H1 (cell line): ENCODE measurements at regions not wholly inside any gene's neighbourhood (a gene's known extent, or its start where the extent isn't known, plus 50 kb on each side); places are given as distances from the start of the nearest gene placed in this dataset.

ENCODE experiments used
- CTCF ChIA-PET: fragments of 300-600 bp; sonication (Branson Sonifier 250); formaldehyde crosslinking; loops from one replicate; lab custom pipeline; 2021; ENCODE audit not compliant: partially characterized antibody; lab: Charles Lee
- POLR2A ChIA-PET: fragments of 300-600 bp; sonication (Branson Sonifier 250); formaldehyde crosslinking; loops from one replicate; lab custom pipeline; 2021; ENCODE audit warnings: inconsistent platforms; ENCODE audit not compliant: partially characterized antibody; lab: Charles Lee
- DNase-seq, 2 experiments: peaks; one replicate each; pipeline versions ENCODE4 v3.0.0 to v3.0.0-alpha.2; 2010 to 2022; ENCODE audit warnings: low spot score in 2 of 2, low read depth in 1 of 2, mixed read lengths in 1 of 2
- FAIRE-seq: peaks from 2 replicates; lab custom pipeline; 2011; peaks lifted over from hg19 to GRCh38; lab: Jason Lieb, UNC
- H2AFZ ChIP-seq: 2 replicates; pipeline ENCODE4 v1.8.1; 2012; ENCODE audit warnings: low read length, inconsistent platforms
- H2AK5ac ChIP-seq: 2 replicates; pipeline ENCODE4 v1.6.1; 2013; ENCODE audit warnings: low read depth, low read length
- H2BK120ac ChIP-seq: replicated peaks from 2 replicates; pipeline ENCODE3; 2013; ENCODE audit warnings: low read depth, low read length, inconsistent platforms
- H2BK12ac ChIP-seq: 2 replicates; pipeline ENCODE4 v1.6.1; 2013; ENCODE audit warnings: low read depth, low read length
- H2BK15ac ChIP-seq: 2 replicates; pipeline ENCODE4 v1.6.1; 2013; ENCODE audit warnings: low read length
- H2BK20ac ChIP-seq: 2 replicates; pipeline ENCODE4 v1.6.1; 2013; ENCODE audit warnings: low read length
- H2BK5ac ChIP-seq: 2 replicates; pipeline ENCODE4 v1.6.1; 2013; ENCODE audit warnings: low read depth, low read length
- H3K14ac ChIP-seq: 2 replicates; pipeline ENCODE4 v1.6.1; 2013; ENCODE audit warnings: inconsistent platforms; ENCODE audit not compliant: insufficient read length
- H3K18ac ChIP-seq: 2 replicates; pipeline ENCODE4 v1.6.1; 2013; ENCODE audit warnings: low read length; ENCODE audit errors: extremely low read depth
- H3K23ac ChIP-seq: 2 replicates; pipeline ENCODE4 v1.6.1; 2013; ENCODE audit warnings: inconsistent platforms; ENCODE audit not compliant: insufficient read length
- H3K23me2 ChIP-seq: 2 replicates; pipeline ENCODE4 v1.6.1; 2013; ENCODE audit warnings: low read depth, low read length
- H3K27ac ChIP-seq: 2 replicates; pipeline ENCODE4 v1.6.1; 2011; ENCODE audit warnings: low read depth, low read length, inconsistent platforms
- H3K27me3 ChIP-seq, 4 experiments: replicated peaks in 1 of 4; 1 replicate in 1 of 4; 2 replicates in 3 of 4; pipeline versions ENCODE4 v1.6.1 to v1.8.1; 2011 to 2013; ENCODE audit warnings: low read length in 3 of 4, mild to moderate bottlenecking in 3 of 4, inconsistent platforms in 2 of 4, mixed read lengths in 2 of 4, moderate library complexity in 1 of 4; ENCODE audit not compliant: control insufficient read depth in 3 of 4, insufficient read depth in 3 of 4; ENCODE audit errors: extremely low read depth in 1 of 4
- H3K36me3 ChIP-seq, 4 experiments: 2 replicates each; pipeline versions ENCODE4 v1.6.1 to v1.8.1; 2011 to 2013; ENCODE audit warnings: mild to moderate bottlenecking in 4 of 4, low read length in 3 of 4, moderate library complexity in 2 of 4, control low read depth in 1 of 4, inconsistent platforms in 1 of 4; ENCODE audit not compliant: insufficient read depth in 4 of 4, control insufficient read depth in 2 of 4
- H3K4ac ChIP-seq: replicated peaks from 2 replicates; pipeline ENCODE3; 2013; ENCODE audit warnings: low read length, low read depth, mixed read lengths, inconsistent platforms; ENCODE audit not compliant: insufficient read length
- H3K4me1 ChIP-seq, 4 experiments: replicated peaks in 1 of 4; 1 replicate in 1 of 4; 2 replicates in 3 of 4; pipeline versions ENCODE4 v1.6.1 to v1.8.1; 2011 to 2013; ENCODE audit warnings: low read length in 3 of 4, inconsistent platforms in 2 of 4, mixed read lengths in 1 of 4; ENCODE audit not compliant: insufficient read depth in 4 of 4, control insufficient read depth in 3 of 4
- H3K4me2 ChIP-seq, 2 experiments: 2 replicates each; pipeline versions ENCODE4 v1.6.1 to v1.8.1; 2011 to 2013; ENCODE audit warnings: low read depth in 2 of 2, low read length in 2 of 2, control low read depth in 1 of 2, inconsistent platforms in 1 of 2, mild to moderate bottlenecking in 1 of 2; ENCODE audit not compliant: insufficient read depth in 1 of 2
- H3K4me3 ChIP-seq, 4 experiments: fragments of 200-600, 300-600 bp in 1 of 4; sonication (generic), shearing (Covaris generic), sonication (Bioruptor Twin) in 1 of 4; 2 replicates each; pipeline versions ENCODE4 v1.5.1 to v1.8.1; 2011 to 2016; ENCODE audit warnings: low read length in 4 of 4, low read depth in 3 of 4, control low read depth in 2 of 4, inconsistent platforms in 2 of 4, mild to moderate bottlenecking in 2 of 4, mixed read lengths in 1 of 4, moderate library complexity in 1 of 4; ENCODE audit not compliant: insufficient read depth in 2 of 4; ENCODE audit errors: extremely low read depth in 1 of 4
- H3K56ac ChIP-seq: replicated peaks from 2 replicates; pipeline ENCODE3; 2013; ENCODE audit warnings: low read depth, mild to moderate bottlenecking, mixed read lengths, low read length, inconsistent platforms; ENCODE audit not compliant: insufficient read length
- H3K79me1 ChIP-seq: 2 replicates; pipeline ENCODE4 v1.6.1; 2013; ENCODE audit warnings: low read depth, low read length, control low read depth
- H3K79me2 ChIP-seq, 2 experiments: 2 replicates each; pipeline versions ENCODE4 v1.6.1 to v1.8.1; 2012 to 2013; ENCODE audit warnings: low read length in 2 of 2, mild to moderate bottlenecking in 2 of 2, inconsistent platforms in 1 of 2; ENCODE audit not compliant: insufficient read depth in 2 of 2, control insufficient read depth in 1 of 2
- H3K9ac ChIP-seq, 4 experiments: replicated peaks in 1 of 4; 1 replicate in 1 of 4; 2 replicates in 3 of 4; pipeline versions ENCODE4 v1.6.1 to v1.8.1; 2011 to 2013; ENCODE audit warnings: low read depth in 3 of 4, low read length in 3 of 4, control low read depth in 2 of 4, mild to moderate bottlenecking in 2 of 4, moderate library complexity in 2 of 4, inconsistent platforms in 1 of 4; ENCODE audit errors: extremely low read depth in 1 of 4
- H3K9me3 ChIP-seq, 2 experiments: 2 replicates each; pipeline versions ENCODE4 v1.6.1 to v1.8.1; 2012 to 2013; ENCODE audit warnings: mild to moderate bottlenecking in 2 of 2, moderate library complexity in 2 of 2, control low read depth in 1 of 2, inconsistent platforms in 1 of 2, low read depth in 1 of 2, low read length in 1 of 2, mixed read lengths in 1 of 2; ENCODE audit not compliant: insufficient read depth in 2 of 2
- H4K20me1 ChIP-seq, 2 experiments: replicated peaks in 1 of 2; 2 replicates each; pipeline versions ENCODE3 to v1.8.1; 2011 to 2013; ENCODE audit warnings: inconsistent platforms in 2 of 2, low read length in 2 of 2, mild to moderate bottlenecking in 1 of 2; ENCODE audit not compliant: insufficient read depth in 2 of 2, control insufficient read depth in 1 of 2
- H4K5ac ChIP-seq: 2 replicates; pipeline ENCODE4 v1.6.1; 2013; ENCODE audit warnings: low read length, low read depth, mixed read lengths, inconsistent platforms; ENCODE audit not compliant: insufficient read length
- H4K8ac ChIP-seq: 2 replicates; pipeline ENCODE4 v1.8.0; 2013; ENCODE audit warnings: mild to moderate bottlenecking, moderate library complexity, low read length, inconsistent platforms; ENCODE audit not compliant: insufficient read depth; ENCODE audit errors: extremely low read depth
- H4K91ac ChIP-seq: replicated peaks from 2 replicates; pipeline ENCODE3; 2013; ENCODE audit warnings: low read length, mixed read lengths, inconsistent platforms; ENCODE audit not compliant: insufficient read length
- CBX8 ChIP-seq: fragments of 300-800, 300-1000 bp; sonication (generic); IDR thresholded peaks from 2 replicates; pipeline ENCODE4 v1.7.1; 2016; ENCODE audit warnings: low read depth, low read length, borderline replicate concordance
- FOSL1 ChIP-seq: IDR thresholded peaks from 2 replicates; pipeline ENCODE4 v1.6.1; 2011; ENCODE audit warnings: mild to moderate bottlenecking, low read depth, low read length, moderate library complexity; ENCODE audit not compliant: insufficient read depth
- POLR2A ChIP-seq, 2 experiments: IDR thresholded peaks; 1 replicate in 1 of 2; 2 replicates in 1 of 2; pipeline ENCODE4 v1.6.1; 2011; ENCODE audit warnings: low read depth in 2 of 2, low read length in 2 of 2, mild to moderate bottlenecking in 2 of 2; ENCODE audit errors: control extremely low read depth in 1 of 2
- POU5F1 ChIP-seq: IDR thresholded peaks from 2 replicates; pipeline ENCODE4 v1.6.1; 2011; ENCODE audit warnings: low read depth, mild to moderate bottlenecking, low read length, moderate library complexity
- SAP30 ChIP-seq: fragments of 300-600 bp; sonication (generic); IDR thresholded peaks from 2 replicates; pipeline ENCODE4 v1.7.1; 2012; ENCODE audit warnings: low read length, moderate library complexity, mild to moderate bottlenecking, inconsistent platforms; ENCODE audit not compliant: insufficient read depth, insufficient replicate concordance
- SIRT6 ChIP-seq: IDR thresholded peaks from one replicate; pipeline ENCODE4 v1.7.1; 2012; ENCODE audit warnings: low read length, inconsistent platforms
- SP1 ChIP-seq: IDR thresholded peaks from 2 replicates; pipeline ENCODE4 v1.6.1; 2011; ENCODE audit warnings: low read depth, low read length
- WGBS, 2 experiments: shearing (Covaris generic) in 1 of 2; methylation state at CpG; one replicate each; pipeline versions ENCODE4 v1.1.6 to v1.1.7; 2013 to 2015; ENCODE audit warnings: low lambda C conversion rate in 2 of 2, mixed read lengths in 2 of 2, inconsistent platforms in 1 of 2, low coverage in 1 of 2, missing lambda C conversion rate in 1 of 2; ENCODE audit not compliant: insufficient replicate concordance in 2 of 2, insufficient coverage in 1 of 2, insufficient read length in 1 of 2; ENCODE audit errors: extremely low coverage in 1 of 2, missing lambda C conversion rate in 1 of 2; 5-methylcytosine and 5-hydroxymethylcytosine counted together

GRCh38 chr5:107799306-107799705 is 128.6 kb upstream of the EFNA5 start:
- Histone ChIP-seq H3K79me1 (no peaks in the 10 kb centered on the region), H4K5ac (no peak overlapping the region), H3K14ac (no peak overlapping the region), H3K23me2 (no peaks in the 10 kb centered on the region), H3K36me3 (no peaks in the 10 kb centered on the region), H3K4me1 (peaks cover 0 to 4% (median 0%) of the 10 kb centered on the region in 4 experiments; a peak in 1 of 7 replicates), H3K23ac (no peak overlapping the region), H2BK12ac (no peak overlapping the region), H4K8ac (no peak overlapping the region), H3K4me2 (no peak overlapping the region; a peak in 1 of 4 replicates), H3K18ac (no peak overlapping the region; the same call in 1 of the 2 replicates), H2BK5ac (no peak overlapping the region), H4K91ac (no peak overlapping the region), H3K79me2 (no peaks in the 10 kb centered on the region), H2BK120ac (no peak overlapping the region), H3K56ac (no peak overlapping the region), H3K9me3 (no peaks in the 10 kb centered on the region), H2AFZ (peak overlapping the region; percentile 43; the same call in 1 of the 2 replicates), H2BK15ac (no peak overlapping the region), H3K4me3 (no peak overlapping the region), H3K27ac (no peak overlapping the region), H4K20me1 (no peaks in the 10 kb centered on the region), H3K27me3 (no peaks in the 10 kb centered on the region; a peak in 1 of 7 replicates), H3K4ac (no peak overlapping the region), H2BK20ac (no peak overlapping the region), H2AK5ac (no peak overlapping the region), H3K9ac (no peak overlapping the region)
- ChIA-PET CTCF (interaction anchor here (1.0 to 1.2 kb wide), 3 partner anchors 9 to 116 kb away, joined by 3 to 4 read pairs (median 3); no protein-coding TSS in a partner anchor), POLR2A (no interaction called here)
- FAIRE-seq = peak; percentile 57
- WGBS, 2 experiments = 69% methylated on average over 7 of the region's 7 CpGs; no CpG with 5 or more reads in 1 of the 2 experiments
- no peak for DNase-seq
- TF ChIP-seq FOSL1 (no peak), SP1 (no peak), POU5F1 (no peak), POLR2A (IDR thresholded peaks at IDR 0.05; ENCODE audit: control extremely low read depth in 1 of 2, low read depth in 2 of 2, low read length in 2 of 2) (no peak), CBX8 (no peak), SAP30 (no peak), SIRT6 (no peak)
